CD14-positive monocyte (primary cell): ENCODE measurements at regions not wholly inside any gene's neighbourhood (a gene's known extent, or its start where the extent isn't known, plus 50 kb on each side); places are given as distances from the start of the nearest gene placed in this dataset.

ENCODE experiments used
- DNase-seq, 3 donors: peaks; one replicate each; pipeline ENCODE4 v3.0.0-alpha.2; 2011 to 2022
- H2AFZ ChIP-seq: 2 replicates; pipeline ENCODE4 v1.6.0; 2012; ENCODE audit warnings: mild to moderate bottlenecking, low read depth, low read length, inconsistent platforms; ENCODE audit not compliant: insufficient read depth, poor library complexity, severe bottlenecking
- H3K27ac ChIP-seq, 2 donors: 1 replicate in 1 of 2; 2 replicates in 1 of 2; pipeline ENCODE4 v1.5.1; 2012 to 2013; ENCODE audit warnings: low read length in 2 of 2, control low read depth in 1 of 2, inconsistent platforms in 1 of 2, low read depth in 1 of 2, mild to moderate bottlenecking in 1 of 2
- H3K27me3 ChIP-seq, 2 donors: one replicate each; pipeline versions ENCODE4 v1.6.0 to v1.6.1; 2011 to 2013; ENCODE audit warnings: low read length in 2 of 2; ENCODE audit not compliant: control insufficient read depth in 2 of 2, insufficient read depth in 2 of 2
- H3K36me3 ChIP-seq, 2 donors: replicated peaks in 1 of 2; 1 replicate in 1 of 2; 2 replicates in 1 of 2; pipeline versions ENCODE4 v1.5.1 to v1.6.1; 2012 to 2013; ENCODE audit warnings: low read length in 2 of 2, control low read depth in 1 of 2, inconsistent platforms in 1 of 2, mild to moderate bottlenecking in 1 of 2; ENCODE audit not compliant: insufficient read depth in 2 of 2, control insufficient read depth in 1 of 2
- H3K4me1 ChIP-seq, 2 donors: 1 replicate in 1 of 2; 2 replicates in 1 of 2; pipeline versions ENCODE4 v1.5.1 to v1.6.1; 2012 to 2013; ENCODE audit warnings: low read length in 2 of 2, control low read depth in 1 of 2, inconsistent platforms in 1 of 2, mild to moderate bottlenecking in 1 of 2, moderate library complexity in 1 of 2; ENCODE audit not compliant: insufficient read depth in 2 of 2, control insufficient read depth in 1 of 2
- H3K4me2 ChIP-seq: replicated peaks from 2 replicates; pipeline ENCODE3; 2012; ENCODE audit warnings: low read length, moderate library complexity, mild to moderate bottlenecking; ENCODE audit not compliant: poor library complexity, severe bottlenecking; ENCODE audit errors: extremely low read depth
- H3K4me3 ChIP-seq, 3 experiments: fragments of 200-600 bp in 1 of 3; sonication (generic) in 1 of 3; replicated peaks in 1 of 3; 1 replicate in 2 of 3; 2 replicates in 1 of 3; pipeline ENCODE4 v1.5.1; 2011 to 2013; ENCODE audit warnings: low read length in 3 of 3, mild to moderate bottlenecking in 3 of 3, control low read depth in 2 of 3, low read depth in 2 of 3, inconsistent platforms in 1 of 3, moderate library complexity in 1 of 3
- H3K79me2 ChIP-seq: 2 replicates; pipeline ENCODE4 v1.6.0; 2012; ENCODE audit warnings: mild to moderate bottlenecking, control low read depth, inconsistent platforms, low read length, moderate library complexity; ENCODE audit not compliant: insufficient read depth
- H3K9ac ChIP-seq: 2 replicates; pipeline ENCODE4 v1.6.0; 2017; ENCODE audit warnings: low read length, mild to moderate bottlenecking; ENCODE audit not compliant: insufficient read depth, poor library complexity, severe bottlenecking
- H3K9me3 ChIP-seq, 2 donors: replicated peaks in 1 of 2; 1 replicate in 1 of 2; 2 replicates in 1 of 2; pipeline versions ENCODE4 v1.5.1 to v1.6.1; 2012 to 2013; ENCODE audit warnings: low read length in 2 of 2, control low read depth in 1 of 2; ENCODE audit not compliant: control insufficient read depth in 1 of 2, insufficient read depth in 1 of 2
- H4K20me1 ChIP-seq: 2 replicates; pipeline ENCODE4 v1.6.0; 2012; ENCODE audit warnings: mild to moderate bottlenecking, low read length, control low read depth, moderate library complexity; ENCODE audit not compliant: insufficient read depth
- H3K27ac Mint-ChIP-seq, 7 donors: one replicate each; pipeline ENCODE4 v1.8.0; 2020; ENCODE audit warnings: mild to moderate bottlenecking in 7 of 7, mixed read lengths in 7 of 7, moderate library complexity in 6 of 7, inconsistent platforms in 2 of 7
- H3K27me3 Mint-ChIP-seq, 3 donors: one replicate each; pipeline ENCODE4 v1.8.0; 2021 to 2022; ENCODE audit warnings: low read depth in 3 of 3, mild to moderate bottlenecking in 3 of 3, mixed read lengths in 3 of 3, moderate library complexity in 3 of 3, inconsistent platforms in 1 of 3
- H3K36me3 Mint-ChIP-seq, 2 donors: one replicate each; pipeline ENCODE4 v1.8.0; 2020; ENCODE audit warnings: mixed read lengths in 2 of 2, inconsistent platforms in 1 of 2, mild to moderate bottlenecking in 1 of 2
- H3K4me1 Mint-ChIP-seq: one replicate; pipeline ENCODE4 v1.8.0; 2020; ENCODE audit warnings: mild to moderate bottlenecking, mixed read lengths
- H3K4me3 Mint-ChIP-seq, 2 donors: one replicate each; pipeline ENCODE4 v1.8.0; 2020; ENCODE audit warnings: mild to moderate bottlenecking in 2 of 2, mixed read lengths in 2 of 2, moderate library complexity in 1 of 2
- H3K9me3 Mint-ChIP-seq, 7 donors: one replicate each; pipeline ENCODE4 v1.8.0; 2020 to 2022; ENCODE audit warnings: mixed read lengths in 7 of 7, mild to moderate bottlenecking in 6 of 7, moderate library complexity in 6 of 7, inconsistent platforms in 2 of 7
- WGBS: methylation state at CpG from one replicate; pipeline ENCODE4 v1.1.5; 2013; ENCODE audit warnings: missing lambda C conversion rate; ENCODE audit not compliant: insufficient coverage; 5-methylcytosine and 5-hydroxymethylcytosine counted together
- intact Hi-C, 2 donors: fragments of 100-400 bp; cut with micrococcal nuclease; formaldehyde crosslinking; loops; one replicate each; pipeline versions ENCODE4 v1.15.0 to v1.15.1; 2023
- TF ChIP-seq, protein P1 (sequence below): fragments of 200-600 bp; IDR thresholded peaks from one replicate; pipeline ENCODE4 v1.8.0; 2022; ENCODE audit warnings: antibody characterized with exemption, mild to moderate bottlenecking

DNA sequence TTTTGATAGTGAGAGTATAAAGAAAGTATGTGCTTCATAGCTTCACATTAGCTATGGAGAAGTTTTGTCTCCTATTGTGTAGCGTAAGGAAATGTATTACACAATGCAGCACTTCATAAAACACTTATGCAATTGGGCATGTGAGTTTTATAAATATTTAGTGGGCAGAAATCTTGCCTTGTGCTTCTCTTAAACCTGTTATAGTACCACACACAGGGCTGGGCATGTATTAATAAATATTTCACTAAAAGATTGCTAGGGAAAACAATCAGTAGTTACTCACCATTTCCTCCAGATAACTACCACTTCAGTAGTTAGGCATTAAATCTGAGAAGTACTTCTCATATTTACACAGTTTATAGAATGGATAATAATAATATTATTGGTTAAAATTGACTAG is 1080.8 kb upstream of the PIK3C3 start:
- no CpG with 5 or more reads among the region's 1 CpG for WGBS
- no peak overlapping the region for H3K4me3 ChIP-seq
- H3K9me3 ChIP-seq = no peaks in the 10 kb centered on the region
- no peaks in the 10 kb centered on the region for H3K36me3 Mint-ChIP-seq
- no peak overlapping the region for H2AFZ ChIP-seq
- H3K27ac Mint-ChIP-seq = no peak overlapping the region
- no peaks in the 10 kb centered on the region for H3K4me1 Mint-ChIP-seq
- no peak for DNase-seq
- no peaks in the 10 kb centered on the region for H3K79me2 ChIP-seq
- H3K36me3 ChIP-seq = no peaks in the 10 kb centered on the region
- no peak overlapping the region for H3K9ac ChIP-seq
- H3K4me3 Mint-ChIP-seq = no peak overlapping the region
- no peak overlapping the region for H3K27ac ChIP-seq
- H3K4me2 ChIP-seq = no peak overlapping the region
- peaks cover 0 to 3% (median 2%) of the 10 kb centered on the region in 7 donors for H3K9me3 Mint-ChIP-seq
- H4K20me1 ChIP-seq = no peaks in the 10 kb centered on the region
- no peaks in the 10 kb centered on the region for H3K4me1 ChIP-seq
- no peaks in the 10 kb centered on the region for H3K27me3 Mint-ChIP-seq
- intact Hi-C loops = no loop called here
- no peaks in the 10 kb centered on the region for H3K27me3 ChIP-seq
- TF ChIP-seq, protein P1, sequence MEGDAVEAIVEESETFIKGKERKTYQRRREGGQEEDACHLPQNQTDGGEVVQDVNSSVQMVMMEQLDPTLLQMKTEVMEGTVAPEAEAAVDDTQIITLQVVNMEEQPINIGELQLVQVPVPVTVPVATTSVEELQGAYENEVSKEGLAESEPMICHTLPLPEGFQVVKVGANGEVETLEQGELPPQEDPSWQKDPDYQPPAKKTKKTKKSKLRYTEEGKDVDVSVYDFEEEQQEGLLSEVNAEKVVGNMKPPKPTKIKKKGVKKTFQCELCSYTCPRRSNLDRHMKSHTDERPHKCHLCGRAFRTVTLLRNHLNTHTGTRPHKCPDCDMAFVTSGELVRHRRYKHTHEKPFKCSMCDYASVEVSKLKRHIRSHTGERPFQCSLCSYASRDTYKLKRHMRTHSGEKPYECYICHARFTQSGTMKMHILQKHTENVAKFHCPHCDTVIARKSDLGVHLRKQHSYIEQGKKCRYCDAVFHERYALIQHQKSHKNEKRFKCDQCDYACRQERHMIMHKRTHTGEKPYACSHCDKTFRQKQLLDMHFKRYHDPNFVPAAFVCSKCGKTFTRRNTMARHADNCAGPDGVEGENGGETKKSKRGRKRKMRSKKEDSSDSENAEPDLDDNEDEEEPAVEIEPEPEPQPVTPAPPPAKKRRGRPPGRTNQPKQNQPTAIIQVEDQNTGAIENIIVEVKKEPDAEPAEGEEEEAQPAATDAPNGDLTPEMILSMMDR = no peak

- 20% methylated on average over 1 of the region's 4 CpGs for WGBS
- no peaks in the 10 kb centered on the region for H3K27me3 ChIP-seq
- no peak overlapping the region for H3K4me3 Mint-ChIP-seq
- TF ChIP-seq, protein P1 = no peak
- H2AFZ ChIP-seq = no peak overlapping the region
- no peaks in the 10 kb centered on the region for H4K20me1 ChIP-seq
- intact Hi-C loops = no loop called here
- no peaks in the 10 kb centered on the region for H3K4me1 Mint-ChIP-seq
- no peaks in the 10 kb centered on the region for H3K27me3 Mint-ChIP-seq
- H3K4me3 ChIP-seq = no peak overlapping the region
- H3K79me2 ChIP-seq = no peaks in the 10 kb centered on the region
- no peak for DNase-seq
- H3K36me3 Mint-ChIP-seq = no peaks in the 10 kb centered on the region
- no peak overlapping the region for H3K27ac ChIP-seq
- no peak overlapping the region for H3K27ac Mint-ChIP-seq
- H3K9me3 Mint-ChIP-seq = peaks cover 0 to 5% (median 2%) of the 10 kb centered on the region in 7 donors
- no peaks in the 10 kb centered on the region for H3K9me3 ChIP-seq
- H3K36me3 ChIP-seq = no peaks in the 10 kb centered on the region
- H3K9ac ChIP-seq = no peak overlapping the region
- H3K4me1 ChIP-seq = no peaks in the 10 kb centered on the region
- no peak overlapping the region for H3K4me2 ChIP-seq
Observed at GRCh38 chr18:40868110-40868858, 1086.8 kb upstream of the PIK3C3 start.
